Mesenchymal stem cell (in vitro differentiated cells and primary cell): ENCODE measurements at regions not wholly inside any gene's neighbourhood (a gene's known extent, or its start where the extent isn't known, plus 50 kb on each side); places are given as distances from the start of the nearest gene placed in this dataset.

Source experiments
- DNase-seq: peaks from one replicate; pipeline ENCODE4 v3.0.0-alpha.2; 2013
- H2AFZ ChIP-seq: one replicate; pipeline ENCODE4 v1.6.1; 2013; ENCODE audit warnings: low read depth, mild to moderate bottlenecking, control low read depth, inconsistent platforms, low read length, moderate library complexity
- H2AK5ac ChIP-seq: 2 replicates; pipeline ENCODE4 v1.6.1; 2013; ENCODE audit warnings: low read length, moderate library complexity, mild to moderate bottlenecking, inconsistent platforms; ENCODE audit not compliant: severe bottlenecking
- H2BK120ac ChIP-seq: one replicate; pipeline ENCODE4 v1.6.1; 2013; ENCODE audit warnings: low read depth, mild to moderate bottlenecking, inconsistent platforms, low read length, moderate library complexity
- H2BK12ac ChIP-seq, 2 experiments: one replicate each; pipeline ENCODE4 v1.6.1; 2013; ENCODE audit warnings: inconsistent platforms in 2 of 2, low read length in 2 of 2, mild to moderate bottlenecking in 2 of 2, moderate library complexity in 2 of 2, control low read depth in 1 of 2
- H2BK15ac ChIP-seq: one replicate; pipeline ENCODE4 v1.6.1; 2013; ENCODE audit warnings: mild to moderate bottlenecking, low read depth, inconsistent platforms; ENCODE audit not compliant: poor library complexity, severe bottlenecking
- H2BK5ac ChIP-seq: 2 replicates; pipeline ENCODE4 v1.6.1; 2013; ENCODE audit warnings: low read depth, mild to moderate bottlenecking, low read length, control low read depth, inconsistent platforms; ENCODE audit not compliant: poor library complexity, severe bottlenecking
- H3K14ac ChIP-seq, 2 experiments: one replicate each; pipeline ENCODE4 v1.6.1; 2013; ENCODE audit warnings: inconsistent platforms in 2 of 2, low read length in 2 of 2, control low read depth in 1 of 2, mild to moderate bottlenecking in 1 of 2, moderate library complexity in 1 of 2
- H3K18ac ChIP-seq, 2 experiments: one replicate each; pipeline ENCODE4 v1.6.1; 2013; ENCODE audit warnings: inconsistent platforms in 2 of 2, low read length in 2 of 2, control low read depth in 1 of 2, low read depth in 1 of 2, mild to moderate bottlenecking in 1 of 2
- H3K23ac ChIP-seq, 2 experiments: one replicate each; pipeline ENCODE4 v1.6.1; 2013; ENCODE audit warnings: inconsistent platforms in 2 of 2, low read length in 2 of 2, mild to moderate bottlenecking in 2 of 2, moderate library complexity in 2 of 2, control low read depth in 1 of 2
- H3K27ac ChIP-seq: 2 replicates; pipeline ENCODE4 v1.5.1; 2013; ENCODE audit warnings: mild to moderate bottlenecking, moderate library complexity, low read length, control low read depth, inconsistent platforms; ENCODE audit not compliant: poor library complexity, severe bottlenecking
- H3K27me3 ChIP-seq, 2 experiments: 2 replicates each; pipeline versions ENCODE4 v1.6.1 to v1.7.0; 2013; ENCODE audit warnings: low read length in 2 of 2, mild to moderate bottlenecking in 2 of 2, moderate library complexity in 2 of 2, control low read depth in 1 of 2, inconsistent platforms in 1 of 2; ENCODE audit not compliant: control insufficient read depth in 1 of 2, insufficient read depth in 1 of 2
- H3K36me3 ChIP-seq, 2 experiments: 2 replicates each; pipeline versions ENCODE4 v1.6.1 to v1.7.0; 2013; ENCODE audit warnings: low read length in 2 of 2, control low read depth in 1 of 2, inconsistent platforms in 1 of 2, low read depth in 1 of 2, mild to moderate bottlenecking in 1 of 2; ENCODE audit not compliant: insufficient read depth in 2 of 2, control insufficient read depth in 1 of 2
- H3K4ac ChIP-seq, 2 experiments: one replicate each; pipeline ENCODE4 v1.6.1; 2013; ENCODE audit warnings: inconsistent platforms in 2 of 2, low read length in 2 of 2, mild to moderate bottlenecking in 2 of 2, moderate library complexity in 2 of 2, control low read depth in 1 of 2, low read depth in 1 of 2
- H3K4me1 ChIP-seq: 2 replicates; pipeline ENCODE4 v1.6.1; 2013; ENCODE audit warnings: low read depth, low read length, control low read depth; ENCODE audit not compliant: control insufficient read depth, insufficient read depth
- H3K4me2 ChIP-seq: 2 replicates; pipeline ENCODE4 v1.6.1; 2013; ENCODE audit warnings: low read length, mild to moderate bottlenecking, inconsistent platforms; ENCODE audit not compliant: poor library complexity, severe bottlenecking
- H3K4me3 ChIP-seq, 2 experiments: 2 replicates each; pipeline versions ENCODE4 v1.5.1 to v1.7.0; 2013; ENCODE audit warnings: low read length in 2 of 2, mild to moderate bottlenecking in 2 of 2, control low read depth in 1 of 2, low read depth in 1 of 2; ENCODE audit not compliant: insufficient read depth in 1 of 2
- H3K79me1 ChIP-seq: replicated peaks from 2 replicates; pipeline ENCODE4 v1.6.1; 2013; ENCODE audit warnings: mild to moderate bottlenecking, control low read depth, low read length, inconsistent platforms; ENCODE audit not compliant: poor library complexity, severe bottlenecking
- H3K9ac ChIP-seq: 2 replicates; pipeline ENCODE4 v1.7.0; 2013; ENCODE audit warnings: mild to moderate bottlenecking, low read length, moderate library complexity
- H3K9me3 ChIP-seq: 2 replicates; pipeline ENCODE4 v1.7.0; 2013; ENCODE audit warnings: mild to moderate bottlenecking, low read length; ENCODE audit not compliant: control insufficient read depth
- H4K8ac ChIP-seq: one replicate; pipeline ENCODE4 v1.6.1; 2013; ENCODE audit warnings: inconsistent platforms, mild to moderate bottlenecking, low read length, moderate library complexity
- H4K91ac ChIP-seq: one replicate; pipeline ENCODE4 v1.6.1; 2013; ENCODE audit warnings: mild to moderate bottlenecking, low read length, inconsistent platforms
- WGBS: methylation state at CpG from one replicate; pipeline ENCODE4 v1.1.7; 2013; ENCODE audit warnings: mixed read lengths; 5-methylcytosine and 5-hydroxymethylcytosine counted together

DNA sequence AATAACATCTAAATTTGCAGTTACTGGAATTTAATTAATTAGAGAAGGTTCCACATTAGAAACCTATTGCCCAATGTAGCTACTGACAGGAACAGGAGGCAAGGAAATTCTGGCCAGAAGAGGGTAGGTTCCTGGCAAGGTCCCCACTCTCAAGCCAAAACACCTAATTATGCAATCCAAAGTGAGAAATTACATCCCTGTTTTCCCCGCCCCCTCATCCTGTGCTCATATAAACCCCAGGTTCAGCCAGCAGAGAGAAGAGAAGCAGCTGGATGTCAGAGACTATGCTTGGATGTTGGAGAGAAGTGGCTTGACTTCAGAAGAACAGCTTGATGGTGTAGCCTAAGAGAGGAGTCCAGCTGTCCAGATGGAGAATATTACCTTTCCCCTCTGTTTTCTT, 951.3 kb upstream of the PRR20A start:
- Histone ChIP-seq H3K79me1 (no peaks in the 10 kb centered on the region), H4K91ac (no peak overlapping the region), H3K23ac (no peak overlapping the region), H3K9ac (no peak overlapping the region), H3K9me3 (peaks cover 4% of the 10 kb centered on the region), H2BK15ac (no peak overlapping the region), H3K4me2 (no peak overlapping the region), H3K4ac (no peak overlapping the region), H3K4me1 (no peaks in the 10 kb centered on the region), H3K4me3 (no peak overlapping the region), H3K14ac (no peak overlapping the region), H4K8ac (no peak overlapping the region), H2BK120ac (no peak overlapping the region), H3K27ac (no peak overlapping the region), H3K36me3 (no peaks in the 10 kb centered on the region), H3K18ac (no peak overlapping the region), H2BK12ac (no peak overlapping the region), H2AFZ (peak overlapping the region; percentile 4), H3K27me3 (no peaks in the 10 kb centered on the region), H2AK5ac (no peak overlapping the region), H2BK5ac (no peak overlapping the region)
- DNase-seq = no peak
- no CpG with 5 or more reads among the region's 1 CpG for WGBS

DNA sequence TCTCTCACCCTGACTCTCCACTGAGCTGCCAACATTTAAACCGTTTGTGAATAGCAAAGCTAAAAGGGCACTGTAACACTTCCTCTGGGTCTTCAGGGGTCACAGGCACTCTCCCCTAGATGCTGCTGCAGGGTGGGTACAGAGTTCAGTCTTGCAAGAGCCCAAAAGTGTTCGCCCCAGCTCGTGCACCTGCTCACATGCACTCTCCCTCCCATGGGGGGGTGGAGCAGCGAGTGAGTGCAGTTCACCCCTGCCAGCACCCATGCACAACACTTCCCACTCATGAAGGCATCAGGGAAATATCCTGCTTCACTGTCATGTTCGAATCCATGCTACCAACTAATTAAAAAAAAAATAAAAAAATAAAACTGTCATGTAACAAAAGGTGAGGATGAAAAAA, 950.7 kb upstream of the PRR20A start:
- Histone ChIP-seq H4K8ac (no peak overlapping the region), H2BK5ac (no peak overlapping the region), H3K4me1 (no peaks in the 10 kb centered on the region), H3K14ac (no peak overlapping the region), H2BK15ac (no peak overlapping the region), H3K23ac (no peak overlapping the region), H2AFZ (no peak overlapping the region), H3K4ac (no peak overlapping the region), H3K79me1 (no peaks in the 10 kb centered on the region), H3K18ac (no peak overlapping the region), H3K9ac (no peak overlapping the region), H2AK5ac (no peak overlapping the region), H3K36me3 (no peaks in the 10 kb centered on the region), H3K4me3 (no peak overlapping the region), H3K9me3 (peaks cover 4% of the 10 kb centered on the region), H3K4me2 (no peak overlapping the region), H4K91ac (no peak overlapping the region), H3K27ac (no peak overlapping the region), H2BK12ac (no peak overlapping the region), H2BK120ac (no peak overlapping the region), H3K27me3 (no peaks in the 10 kb centered on the region)
- 77% methylated on average over 4 of the region's 5 CpGs for WGBS
- DNase-seq = no peak

DNA sequence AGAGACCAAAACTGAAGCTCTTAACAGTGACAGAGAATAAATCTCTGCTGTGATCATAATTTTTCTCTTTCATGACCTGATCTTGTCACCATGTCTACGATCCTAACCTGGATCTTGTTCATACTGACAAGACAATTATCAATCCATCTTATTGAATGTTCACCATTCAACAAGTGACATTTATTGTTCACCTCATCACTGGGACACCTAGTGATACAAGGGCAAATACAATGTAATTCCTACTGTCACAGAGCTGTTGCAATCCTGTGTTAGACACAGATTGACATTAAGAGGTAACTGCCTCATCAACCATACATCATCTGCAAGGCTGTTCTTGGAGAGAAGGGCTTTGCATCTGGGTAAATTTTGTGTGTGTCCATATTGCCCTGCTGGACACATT, 942.4 kb upstream of the PRR20A start:
- DNase-seq = no peak
- Histone ChIP-seq H3K79me1 (no peaks in the 10 kb centered on the region), H2BK120ac (no peak overlapping the region), H3K9me3 (peaks cover 26% of the 10 kb centered on the region), H2BK15ac (no peak overlapping the region), H3K4me1 (no peaks in the 10 kb centered on the region), H3K14ac (no peak overlapping the region), H3K27me3 (no peaks in the 10 kb centered on the region), H3K9ac (no peak overlapping the region), H3K18ac (no peak overlapping the region), H2AK5ac (no peak overlapping the region), H3K36me3 (no peaks in the 10 kb centered on the region), H3K4ac (no peak overlapping the region), H2BK5ac (no peak overlapping the region), H3K4me3 (no peak overlapping the region), H2BK12ac (no peak overlapping the region), H4K91ac (no peak overlapping the region), H3K27ac (no peak overlapping the region), H2AFZ (no peak overlapping the region), H4K8ac (no peak overlapping the region), H3K23ac (no peak overlapping the region), H3K4me2 (no peak overlapping the region)
- WGBS = 61% methylated on average over 1 of the region's 1 CpG

DNA sequence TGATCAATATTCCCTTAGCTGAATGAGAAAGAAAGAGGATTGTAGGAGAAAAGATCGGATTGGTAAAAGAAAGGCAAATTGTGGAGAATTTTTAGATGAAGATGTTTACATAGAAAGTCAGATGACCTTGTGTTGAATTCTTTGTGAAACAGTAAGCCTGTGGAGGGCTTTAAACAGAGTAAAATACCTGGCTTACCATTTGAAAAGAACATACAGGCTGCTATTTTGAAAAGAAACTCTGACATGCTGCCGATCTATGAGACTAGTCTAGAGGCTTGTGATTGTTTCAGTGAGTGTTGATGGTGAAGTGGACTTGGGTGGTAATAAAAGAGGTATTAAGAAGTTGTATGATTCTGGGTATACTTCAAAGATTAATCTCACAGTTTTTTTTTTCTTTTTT, 938.9 kb upstream of the PRR20A start:
- Histone ChIP-seq H3K14ac (no peak overlapping the region), H3K4me2 (no peak overlapping the region), H3K36me3 (no peaks in the 10 kb centered on the region), H3K9me3 (peaks cover 25% of the 10 kb centered on the region), H3K27me3 (no peaks in the 10 kb centered on the region), H3K18ac (no peak overlapping the region), H3K4ac (no peak overlapping the region), H3K4me1 (no peaks in the 10 kb centered on the region), H4K91ac (no peak overlapping the region), H3K9ac (no peak overlapping the region), H2AK5ac (no peak overlapping the region), H3K23ac (no peak overlapping the region), H3K4me3 (no peak overlapping the region), H2AFZ (no peak overlapping the region), H3K27ac (no peak overlapping the region), H3K79me1 (no peaks in the 10 kb centered on the region), H2BK5ac (no peak overlapping the region), H2BK120ac (no peak overlapping the region), H2BK12ac (no peak overlapping the region), H4K8ac (no peak overlapping the region), H2BK15ac (no peak overlapping the region)
- no peak for DNase-seq
- 66% methylated on average over 2 of the region's 2 CpGs for WGBS
